GM19395 (cell line): ENCODE measurements at regions not wholly inside any gene's neighbourhood (a gene's known extent, or its start where the extent isn't known, plus 50 kb on each side); places are given as distances from the start of the nearest gene placed in this dataset.
"Not testable (repeated sequence)": the region's sequence is repeated elsewhere in the genome, so short reads cannot be mapped to it uniquely, and the experiment has no call there.

Experiments
- ATAC-seq: cut with Tn5 transposase; IDR thresholded peaks from one replicate; pipeline ENCODE4 v1.9.1; 2021; ENCODE audit warnings: mild to moderate bottlenecking, moderate library complexity; ENCODE audit not compliant: unreplicated experiment

DNA sequence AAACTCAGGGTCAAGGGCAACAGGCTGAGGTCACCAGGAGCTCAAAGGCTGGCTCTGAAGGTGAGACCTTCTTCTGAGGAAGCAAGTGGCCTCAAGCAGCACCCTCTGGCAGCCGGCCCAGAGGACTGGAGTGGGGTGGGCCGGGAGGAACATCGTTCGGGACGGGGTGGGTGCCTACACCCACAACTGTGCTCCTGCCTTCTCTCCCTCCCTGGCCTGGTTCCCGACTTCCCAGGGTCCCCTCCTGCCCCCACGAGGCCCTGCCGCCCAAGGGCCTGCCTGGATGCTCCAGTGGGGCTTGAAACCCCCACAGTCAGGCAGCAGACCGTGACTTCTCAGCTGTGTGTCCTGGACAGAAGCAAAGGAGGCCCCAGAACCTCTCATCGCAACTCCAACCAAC lies 195.7 kb downstream of the IGLL1 start:
- ATAC-seq, result no peak

DNA sequence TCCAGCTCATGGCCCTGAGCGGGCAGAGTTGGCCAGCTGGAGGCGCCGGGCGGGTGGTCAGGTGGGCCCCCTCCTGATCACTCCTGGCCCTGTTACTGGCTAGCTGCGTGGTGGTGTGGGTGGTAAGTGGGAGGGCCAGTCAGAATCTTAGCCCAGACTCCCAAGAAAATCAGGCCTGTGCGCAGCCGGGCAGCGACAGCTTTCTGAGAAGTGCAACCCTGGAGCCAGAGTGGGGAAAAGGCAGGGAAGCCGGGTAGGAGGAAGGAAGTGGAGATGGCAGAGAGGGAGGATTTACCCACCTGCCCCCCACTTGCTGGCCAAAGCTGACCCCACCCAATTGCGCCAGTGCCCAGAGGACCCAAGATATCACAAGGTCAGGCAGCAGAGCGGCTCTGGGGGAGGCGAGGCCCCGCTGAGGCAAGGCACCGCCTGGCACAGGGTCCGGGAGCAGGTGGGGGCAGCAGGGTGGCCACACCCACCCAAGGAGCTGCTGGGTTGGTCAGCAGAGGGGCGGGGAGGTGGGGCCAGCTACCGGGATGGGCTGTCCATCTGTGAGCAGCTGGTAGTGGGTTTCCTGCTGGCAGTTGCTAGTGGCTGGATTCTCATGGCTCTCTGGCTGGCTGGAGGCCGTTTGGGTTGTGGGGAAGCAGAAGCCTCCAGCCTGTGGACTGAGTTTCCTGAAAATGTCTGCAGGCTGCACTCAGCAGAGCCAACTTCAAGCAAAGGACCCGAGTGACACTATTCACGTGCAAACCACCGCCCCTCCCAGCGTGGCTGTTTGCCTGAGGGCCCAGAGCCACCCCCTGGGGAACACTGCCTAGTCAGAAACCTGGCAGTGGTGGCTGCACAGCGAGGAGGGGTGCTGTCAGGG lies 196.4 kb downstream of the IGLL1 start:
- ATAC-seq, result no peak

DNA sequence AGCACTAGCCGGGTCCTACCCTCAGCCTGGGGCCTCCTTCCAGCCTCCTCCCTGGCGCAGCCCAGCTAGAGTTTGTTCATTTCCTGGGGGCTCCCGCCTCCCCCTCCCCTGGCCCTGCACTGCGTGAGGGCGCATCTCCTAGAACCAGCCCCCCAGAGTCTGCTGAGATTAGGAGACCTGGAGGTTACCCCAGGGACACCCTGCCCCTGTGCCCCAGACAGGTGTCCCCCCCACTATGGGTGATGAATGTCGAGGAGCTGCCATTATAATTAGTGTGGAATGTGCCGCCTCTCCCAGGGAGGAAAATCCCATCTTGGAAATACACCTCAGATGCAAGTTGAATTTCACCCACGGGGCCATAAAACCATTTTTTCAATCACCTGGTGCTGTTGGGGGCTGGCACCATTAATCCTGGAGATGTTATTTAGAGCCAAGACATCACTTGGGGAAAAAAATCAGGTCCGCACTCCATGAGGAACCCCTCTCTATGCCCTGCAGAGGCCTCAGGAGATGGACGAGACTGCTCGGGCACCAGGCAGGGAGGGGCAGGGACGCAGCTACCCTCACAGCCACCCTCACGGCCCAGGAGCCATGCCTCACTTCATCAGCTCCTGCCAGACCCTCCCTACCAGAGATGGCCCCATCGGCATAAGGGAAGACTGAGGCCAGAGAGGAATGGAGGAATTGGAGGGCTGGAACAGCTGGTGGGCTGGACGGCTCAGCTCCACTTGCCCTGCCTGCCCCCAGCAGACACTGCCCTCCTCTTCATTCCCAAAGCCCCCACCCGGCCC lies 197.5 kb downstream of the IGLL1 start:
- no peak for ATAC-seq

DNA sequence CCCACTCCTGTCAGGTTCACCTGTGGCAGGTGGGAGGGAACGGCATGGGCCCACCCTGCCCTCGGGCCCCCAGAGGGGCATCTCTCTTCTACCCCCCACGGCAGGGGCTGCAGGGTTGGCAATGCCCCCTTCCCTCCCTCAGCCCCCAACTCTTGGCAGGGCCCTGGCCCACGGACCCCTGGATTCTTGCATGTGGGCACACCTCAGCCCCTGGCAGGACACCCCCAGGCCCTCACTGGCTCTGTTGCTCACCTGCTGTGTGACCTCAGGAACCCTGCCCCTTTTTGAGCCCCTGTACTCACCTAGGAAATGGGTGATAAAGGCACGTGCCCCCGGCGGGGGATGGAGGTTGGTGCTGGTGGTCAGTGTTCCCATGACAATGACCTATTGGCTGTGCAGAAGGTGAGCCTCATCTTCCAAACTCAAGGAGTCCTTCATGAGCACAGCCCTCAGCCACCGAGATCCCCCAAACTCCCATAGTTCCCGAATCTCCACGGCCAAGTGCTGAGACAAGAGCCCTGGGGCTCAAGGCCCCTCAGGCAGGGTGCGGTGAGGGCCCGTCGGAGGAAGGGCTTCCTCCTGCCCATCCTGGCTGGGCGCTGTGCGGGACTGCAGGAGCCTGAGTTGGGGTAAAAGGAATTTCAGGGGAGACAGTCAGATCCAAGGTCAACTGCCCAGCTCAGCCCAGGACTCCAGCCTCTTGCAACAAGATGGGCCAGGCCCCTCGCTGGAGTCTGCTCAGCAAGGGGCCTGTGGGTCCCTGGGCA lies 198.2 kb downstream of the IGLL1 start:
- no peak for ATAC-seq

DNA sequence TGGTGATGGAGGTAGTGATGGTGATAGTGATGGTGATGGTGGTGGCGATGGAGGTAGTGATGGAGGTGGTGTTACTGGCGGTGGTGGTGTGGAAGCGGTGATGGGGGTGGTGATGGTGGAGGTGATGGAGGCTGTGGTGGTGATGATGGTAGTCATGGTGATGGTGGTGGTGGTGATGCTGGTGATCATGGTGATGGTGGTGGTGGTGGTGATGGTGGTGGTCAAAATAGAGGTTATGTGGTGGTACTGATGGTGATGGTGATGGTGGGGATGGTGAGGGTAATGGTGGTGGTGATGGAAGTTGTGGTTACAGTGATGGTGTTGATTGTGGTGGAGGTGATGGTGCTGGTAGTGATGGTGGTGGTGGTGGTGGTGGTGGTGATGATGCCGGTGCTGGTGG lies 199.2 kb downstream of the IGLL1 start:
- ATAC-seq, result no peak

DNA sequence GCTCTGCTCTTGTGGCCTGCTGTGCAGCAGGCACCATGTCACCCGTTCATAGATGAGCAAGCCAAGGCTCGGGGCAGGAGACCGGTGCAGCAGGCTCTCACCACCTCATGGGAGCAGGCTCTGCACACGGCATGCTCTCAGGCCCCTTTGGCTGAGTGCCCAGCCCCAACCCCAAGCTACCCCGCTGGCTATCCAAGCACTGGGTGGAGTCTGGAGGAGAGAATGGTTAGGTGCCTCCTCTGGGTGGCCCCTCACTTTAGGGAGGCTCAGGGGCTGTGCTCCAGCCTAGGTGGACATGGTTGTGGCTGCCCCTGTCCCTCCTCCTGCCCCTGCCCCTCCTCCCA lies 199.9 kb downstream of the IGLL1 start:
- ATAC-seq, result no peak

DNA sequence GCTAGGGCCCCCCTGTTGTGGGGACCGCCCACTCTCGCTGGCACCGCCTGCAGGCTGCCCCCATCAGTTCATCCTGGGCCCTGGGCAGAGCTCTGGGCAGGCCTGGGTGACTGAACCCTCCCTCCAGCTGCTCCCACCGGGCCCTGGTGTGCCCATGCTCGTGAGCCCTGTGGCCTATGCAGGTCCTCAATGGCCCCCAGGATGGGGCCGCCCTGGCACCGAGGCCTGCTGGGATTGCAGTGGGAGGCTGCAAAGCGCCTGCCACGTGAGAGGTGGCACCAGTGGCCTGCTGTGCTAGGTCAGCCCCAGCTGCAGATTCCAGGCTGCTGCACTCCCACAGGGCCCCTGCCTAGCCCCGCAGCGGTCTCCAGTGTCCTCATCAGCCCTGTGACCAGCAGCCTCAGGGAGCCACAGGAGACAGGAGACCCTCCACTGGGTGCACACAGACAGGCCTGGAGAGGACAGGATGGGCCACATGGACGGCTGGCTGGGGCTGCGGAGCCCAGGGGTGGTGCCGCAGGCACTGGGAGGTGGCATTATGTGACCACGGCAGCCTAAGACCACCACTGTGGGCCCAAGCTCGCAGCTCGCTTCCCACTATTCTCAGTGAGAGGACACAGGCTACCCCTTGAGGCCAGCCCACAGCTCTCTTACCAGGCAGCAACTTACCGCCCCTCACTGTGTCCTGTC lies 199.4 kb downstream of the BCR start:
- ATAC-seq, result not testable (repeated sequence)

DNA sequence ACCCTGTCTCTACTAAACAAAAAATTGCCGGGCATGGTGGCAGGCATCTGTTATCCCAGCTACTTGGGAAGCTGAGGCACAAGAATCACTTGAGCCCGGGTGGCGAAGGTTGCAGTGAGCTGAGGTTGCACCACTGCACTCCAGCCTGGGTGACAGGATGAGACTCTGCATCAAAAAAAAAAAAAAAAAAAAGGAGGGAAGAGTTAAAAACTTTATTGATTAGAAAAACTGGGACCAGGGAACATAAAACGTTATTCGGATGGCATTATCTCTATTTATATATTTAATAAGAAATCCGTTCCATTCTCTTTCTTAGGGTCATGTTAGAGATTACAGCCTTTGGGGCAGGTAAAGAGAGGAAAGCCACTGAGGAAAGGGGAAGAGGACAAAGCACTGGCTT lies 197.5 kb downstream of the BCR start:
- ATAC-seq, result no peak

DNA sequence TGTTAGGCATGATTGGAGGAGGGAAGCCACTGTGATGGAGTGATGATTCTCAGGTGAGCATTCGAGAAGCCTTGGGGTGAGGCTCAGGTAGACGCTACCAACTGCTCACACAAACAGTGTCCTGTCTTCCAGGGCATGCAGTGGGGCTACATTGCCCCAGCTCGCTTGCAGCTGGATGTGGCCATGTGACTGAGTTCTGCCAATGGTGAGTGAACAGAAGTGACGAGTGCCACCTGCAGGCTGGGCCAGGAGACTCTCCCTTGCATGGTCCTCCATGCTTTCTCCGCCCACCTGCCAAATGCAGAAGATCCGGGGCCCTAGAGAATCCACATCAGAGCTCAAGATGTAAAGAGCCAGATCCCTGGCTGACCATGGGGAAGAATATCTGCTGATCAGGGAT lies 195.9 kb downstream of the BCR start:
- no peak for ATAC-seq

DNA sequence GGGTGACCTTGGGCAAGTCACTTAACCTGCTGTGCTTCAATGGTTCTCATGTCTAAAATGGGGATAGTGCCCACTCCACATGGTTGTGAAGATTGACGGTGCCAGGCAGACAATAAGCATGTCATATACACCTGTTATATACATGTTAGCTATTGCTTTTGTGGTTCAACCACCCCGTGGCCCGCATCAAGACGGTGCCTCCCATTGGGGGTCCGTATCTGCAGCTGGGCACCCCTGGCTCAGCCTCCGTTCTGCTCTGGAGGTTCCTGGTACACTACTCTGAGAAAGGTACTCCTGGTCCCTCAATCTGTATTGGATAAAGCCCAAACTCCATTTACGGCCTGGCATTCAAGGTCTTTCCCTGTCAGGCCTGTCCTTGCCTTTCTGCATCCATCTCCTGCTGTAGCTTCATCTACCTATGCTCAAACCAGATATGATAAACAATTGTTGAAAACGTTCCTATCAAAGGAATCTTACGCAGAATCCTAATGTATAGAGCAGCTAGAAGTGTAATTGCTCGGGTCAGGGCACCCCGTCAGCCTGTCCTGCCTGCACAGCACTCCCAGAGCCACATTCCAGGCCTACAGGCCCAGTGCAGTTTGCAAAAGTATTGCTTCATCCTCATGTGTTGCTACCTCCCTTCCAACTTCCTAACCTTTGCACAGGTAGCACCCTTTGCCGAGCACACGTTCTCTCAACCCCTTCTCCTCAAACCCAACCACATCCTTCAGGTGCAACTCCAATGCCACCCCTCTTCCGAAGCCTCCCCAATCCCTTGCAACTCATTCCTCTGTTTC lies 194.9 kb downstream of the BCR start:
- ATAC-seq, result no peak

DNA sequence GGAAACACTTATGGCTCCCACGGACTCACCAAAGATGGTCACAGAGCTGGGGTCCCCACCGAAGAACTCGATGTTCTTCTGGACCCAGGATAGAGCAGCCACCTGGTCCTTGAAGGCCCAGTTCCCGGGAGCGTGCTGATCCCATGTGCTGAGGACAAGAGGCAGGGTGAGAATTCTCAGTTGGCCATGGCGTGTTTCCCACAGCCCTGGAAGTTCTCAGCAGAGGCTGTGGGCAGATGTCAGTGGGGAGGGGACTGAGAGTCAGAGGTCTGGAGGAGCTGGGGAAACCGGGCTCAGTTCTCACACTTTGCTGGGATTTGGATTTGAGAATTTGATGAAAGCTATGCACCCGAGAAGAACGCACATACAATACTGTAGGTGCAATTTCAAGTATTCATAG lies 193.3 kb downstream of the BCR start:
- no peak for ATAC-seq

DNA sequence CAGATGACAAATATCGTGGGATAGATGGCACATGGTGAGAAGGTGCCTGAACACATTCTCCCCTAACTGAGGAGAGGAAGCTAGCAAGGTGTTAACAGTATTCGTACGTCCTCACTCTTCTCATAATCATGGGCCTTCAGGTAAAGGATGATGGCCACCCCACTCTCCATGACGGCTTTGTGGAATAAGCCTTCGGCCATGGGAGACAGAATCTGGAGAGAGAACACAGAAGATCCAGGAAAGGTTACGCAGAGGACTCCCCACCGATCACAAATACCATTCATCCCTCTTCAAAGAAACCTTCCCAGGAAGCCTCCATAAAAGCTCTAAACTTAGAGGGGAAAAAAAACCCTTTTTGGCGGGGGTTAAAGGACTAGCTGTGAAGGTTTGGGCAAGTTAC lies 189.9 kb downstream of the BCR start:
- no peak for ATAC-seq

DNA sequence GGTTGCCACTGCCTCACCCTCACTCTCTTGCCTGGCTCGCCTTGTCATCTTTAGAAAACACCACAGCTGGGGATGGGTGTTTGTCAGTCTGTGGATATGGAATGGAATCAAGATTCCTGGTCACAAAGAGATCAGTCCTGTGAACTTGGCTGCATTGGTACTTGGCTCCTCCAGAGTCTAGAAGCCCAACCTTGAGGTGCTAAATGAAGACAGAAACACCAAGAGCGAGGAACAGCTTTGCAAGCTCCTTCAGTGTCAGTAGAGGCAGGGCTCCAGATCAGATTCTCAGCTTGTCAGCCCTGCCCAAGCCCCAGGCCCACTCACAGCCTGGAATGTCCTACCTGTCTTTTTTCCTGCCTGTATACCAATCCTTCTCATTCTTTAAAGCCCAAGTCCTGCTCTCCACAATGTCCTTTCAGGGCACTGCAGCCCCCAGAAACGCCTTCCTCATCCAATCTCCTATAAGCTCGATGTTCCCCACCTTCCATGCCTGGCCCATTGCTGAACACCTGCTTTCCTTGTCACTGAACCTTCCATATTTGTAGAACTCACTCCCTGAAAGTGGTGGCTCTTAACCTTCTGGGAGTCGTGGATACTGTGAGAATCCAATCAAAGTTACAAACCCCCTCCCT lies 188.9 kb downstream of the BCR start:
- ATAC-seq, result no peak
